Iris pigment epithelial cell (primary cell): ENCODE measurements at regions not wholly inside any gene's neighbourhood (a gene's known extent, or its start where the extent isn't known, plus 50 kb on each side); places are given as distances from the start of the nearest gene placed in this dataset.
"Not testable (repeated sequence)": the region's sequence is repeated elsewhere in the genome, so short reads cannot be mapped to it uniquely, and the experiment has no call there.

Experiments used
- DNase-seq: peaks from one replicate; pipeline ENCODE4 v3.0.0-alpha.2; 2011; ENCODE audit warnings: low read depth

DNA sequence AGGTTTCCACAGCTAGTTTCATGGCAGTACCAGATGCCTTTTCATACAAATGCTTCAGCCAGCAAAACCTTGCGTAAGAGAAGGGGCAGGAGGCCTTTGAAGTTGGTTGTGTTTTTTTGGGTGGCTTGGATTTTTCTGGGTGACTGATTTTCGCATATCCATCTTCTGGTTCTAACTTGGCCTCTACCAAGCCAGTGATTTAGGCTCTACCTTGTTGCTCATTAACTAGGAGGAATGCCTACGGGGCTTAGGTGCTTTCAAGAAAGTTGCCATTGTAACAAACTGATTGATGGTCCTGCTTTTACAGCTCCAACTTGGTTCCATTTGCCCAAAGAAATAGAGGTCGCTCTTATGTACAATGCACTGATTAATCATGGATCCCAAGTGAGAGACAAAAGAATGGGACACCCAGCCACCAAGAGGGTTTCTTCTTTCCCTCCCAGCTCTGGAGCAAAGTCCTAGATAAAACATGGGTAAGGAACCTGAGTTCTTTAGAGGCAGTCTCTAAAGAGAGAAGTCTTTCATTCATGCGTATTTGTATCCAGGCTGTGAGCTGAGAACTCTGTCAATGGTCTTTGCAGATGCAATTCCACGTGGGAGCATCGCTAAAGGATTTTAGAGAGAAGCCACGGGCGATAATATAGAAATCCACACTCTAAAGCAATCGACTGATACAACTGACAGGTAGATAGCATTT, 92.1 kb upstream of the FGFR2 start:
- no peak for DNase-seq

DNA sequence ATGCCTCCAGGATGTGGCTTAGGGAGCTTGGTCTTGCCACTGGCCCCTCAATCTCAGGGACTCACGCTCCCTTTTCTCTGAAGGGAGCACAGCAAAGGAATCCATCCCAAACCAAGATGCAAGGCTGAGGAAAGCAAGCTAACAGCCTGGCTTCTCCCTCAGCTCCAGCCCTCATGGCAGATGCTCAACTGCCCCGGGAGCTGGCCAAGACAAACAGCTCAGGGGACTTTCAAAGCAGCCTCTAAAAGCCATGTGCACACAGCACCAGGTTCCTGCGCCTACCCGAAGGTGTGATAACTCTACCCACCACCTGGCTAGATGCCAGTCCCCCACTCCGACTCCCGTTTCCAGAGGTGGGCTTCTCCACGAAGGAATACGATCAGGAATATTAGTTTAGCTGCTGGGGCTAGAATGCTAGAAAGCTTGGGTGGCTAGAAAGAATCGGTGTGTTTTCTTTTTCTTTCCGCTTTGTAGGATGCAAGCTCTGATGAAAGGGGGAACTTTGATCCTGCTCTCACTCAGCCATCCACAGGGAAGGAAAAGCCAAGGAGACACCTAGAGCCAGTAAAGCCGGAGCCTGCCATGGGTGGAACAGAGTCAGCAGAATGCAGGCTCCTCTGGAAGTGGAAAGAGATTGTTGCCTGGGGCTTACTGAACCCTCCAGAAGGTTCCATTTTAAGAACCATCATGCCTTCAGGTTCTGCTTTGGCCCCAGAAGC, 89.0 kb upstream of the FGFR2 start:
- no peak for DNase-seq

DNA sequence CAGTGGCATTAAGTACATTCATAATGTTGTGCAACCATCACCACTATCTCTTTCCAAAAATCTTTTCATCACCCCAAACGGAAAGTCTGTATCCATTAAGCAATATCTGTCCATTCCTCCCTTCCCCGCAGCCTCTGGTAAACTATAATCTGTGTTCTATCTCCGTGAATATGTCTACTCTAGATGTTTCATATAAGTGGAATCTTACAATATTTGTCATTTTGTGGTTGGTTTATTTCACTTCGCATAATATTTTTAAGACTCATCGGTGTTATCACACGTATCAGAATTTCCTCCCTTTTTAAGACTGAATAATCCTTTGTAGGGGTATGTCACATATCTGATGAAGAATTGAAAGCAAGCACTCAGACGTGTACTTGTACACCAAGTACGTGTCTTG, 86.0 kb upstream of the FGFR2 start:
- peak; percentile 20 for DNase-seq

DNA sequence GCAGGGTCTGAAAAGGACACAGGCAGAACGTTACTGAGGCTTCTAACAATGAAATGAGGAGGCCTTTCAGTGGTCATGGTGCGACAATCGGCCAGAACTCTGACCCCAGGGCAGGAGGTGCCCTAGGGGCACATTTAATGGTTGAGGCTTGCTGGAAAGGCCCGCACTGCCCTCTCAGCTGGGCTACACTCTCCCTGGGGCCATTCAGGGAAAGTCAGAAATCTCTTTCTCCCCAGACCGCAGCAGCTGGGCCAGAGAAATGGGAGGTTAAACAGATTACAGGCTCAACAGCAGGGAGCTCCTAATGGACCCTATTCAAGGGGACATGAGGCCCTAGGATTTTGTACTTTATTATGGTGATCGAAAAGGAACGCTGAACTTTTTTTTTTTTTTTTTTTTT, 85.6 kb upstream of the FGFR2 start:
- DNase-seq: no peak

DNA sequence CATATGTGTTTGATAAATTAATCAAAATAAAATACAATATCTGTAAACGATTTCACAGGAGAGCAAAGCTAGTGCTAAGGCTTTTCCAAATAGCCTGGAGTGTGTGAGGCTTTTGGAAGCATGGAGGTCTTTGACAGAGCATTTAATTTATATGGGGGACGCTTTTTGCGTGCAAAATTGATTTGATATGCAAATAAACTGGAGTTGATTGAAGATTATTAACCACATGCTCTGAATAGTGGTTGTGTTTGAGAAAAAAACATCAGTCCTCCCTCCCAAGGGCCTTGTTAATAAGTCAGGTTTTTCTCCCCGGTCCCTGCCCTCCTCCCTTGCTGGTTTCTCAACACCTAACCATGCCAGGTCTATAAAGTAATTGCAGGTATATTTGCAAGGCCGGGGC, 85.1 kb upstream of the FGFR2 start:
- no peak for DNase-seq

DNA sequence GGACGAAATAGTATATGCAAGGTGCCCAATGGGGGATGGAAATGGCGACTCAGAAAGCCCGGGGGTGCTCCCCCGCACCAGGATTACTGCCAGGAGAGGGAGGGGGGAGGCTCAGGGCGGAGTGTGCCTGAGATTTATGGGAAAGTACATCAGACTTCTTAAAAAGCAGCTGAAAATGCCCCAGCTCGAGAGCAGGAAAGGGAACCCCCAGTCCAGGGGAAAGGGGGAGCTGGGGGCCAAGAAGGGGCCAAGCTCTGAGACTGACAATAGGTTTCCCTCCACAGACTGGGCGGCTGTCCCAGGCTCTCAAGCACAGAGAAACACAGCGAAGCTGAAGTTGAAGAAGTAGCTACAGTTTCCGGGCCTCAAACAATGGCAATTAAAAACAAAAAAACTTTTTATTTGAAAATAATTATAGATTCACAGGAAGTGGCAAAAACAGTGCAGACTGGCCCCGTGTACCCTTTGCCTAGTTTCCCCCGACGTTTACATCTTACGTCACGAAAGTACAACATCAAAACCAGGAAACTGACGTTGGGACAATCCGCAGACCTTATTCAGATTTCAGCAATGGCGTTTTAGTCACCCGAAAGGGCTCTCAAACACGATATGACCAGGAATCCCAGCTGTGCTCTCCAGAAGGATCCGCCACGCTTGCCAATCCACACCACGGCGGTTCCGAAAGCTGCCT, 83.9 kb upstream of the FGFR2 start:
- DNase-seq: no peak

DNA sequence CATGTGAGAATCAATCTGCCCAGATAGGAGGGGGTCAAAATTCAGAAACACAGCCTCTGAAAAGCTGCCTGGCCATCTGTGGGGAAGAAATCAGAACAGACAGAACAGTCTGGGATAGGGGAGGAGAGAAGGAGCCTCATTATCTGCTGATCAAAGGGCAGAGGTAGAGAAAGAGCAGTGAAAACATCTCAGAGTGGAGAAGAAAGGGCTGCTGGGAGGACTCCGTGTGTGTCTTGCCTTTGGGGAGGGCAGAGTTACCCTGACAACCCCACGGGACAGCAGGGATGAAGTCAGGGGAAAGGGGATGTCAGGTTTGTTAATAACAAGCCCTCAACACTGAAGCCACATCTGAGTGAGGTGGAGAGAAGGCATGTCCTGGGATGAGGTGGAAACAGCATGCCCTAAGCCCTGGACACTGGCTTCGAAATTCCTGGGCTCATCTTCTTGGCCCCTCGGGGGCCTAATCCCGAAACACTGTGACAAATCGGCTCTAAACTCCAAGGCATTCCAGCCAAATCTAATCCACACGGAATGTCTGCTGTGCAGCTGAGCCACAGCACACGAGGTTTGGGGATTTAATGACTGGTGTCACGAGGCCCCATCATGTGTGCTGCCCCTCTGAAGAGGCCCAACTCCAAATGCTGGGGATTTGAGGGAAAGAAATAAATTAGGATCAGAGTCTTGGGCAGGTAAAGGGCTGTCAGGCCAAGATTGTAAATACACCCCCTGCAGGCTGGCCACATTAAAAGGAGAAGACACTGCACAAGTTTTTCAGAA, 82.8 kb upstream of the FGFR2 start:
- no peak for DNase-seq

DNA sequence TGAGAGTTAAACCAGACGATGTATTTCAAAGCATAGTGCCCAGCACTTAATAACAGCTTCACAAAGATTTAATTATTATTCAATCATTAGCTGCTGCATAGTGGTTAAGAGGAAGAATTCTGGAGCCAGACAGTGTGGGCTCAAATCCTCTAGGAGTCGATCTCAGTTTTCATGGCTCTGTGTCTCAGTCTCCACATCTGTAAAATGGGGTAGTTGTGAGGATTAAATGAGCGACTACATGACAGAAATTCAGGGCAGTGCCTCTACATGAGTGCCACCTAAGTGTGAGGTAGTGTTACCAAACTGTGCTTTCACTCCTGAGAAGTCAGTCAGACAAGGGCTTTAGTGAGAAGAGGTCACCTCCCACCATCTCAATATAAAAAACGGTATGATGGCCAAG, 81.7 kb upstream of the FGFR2 start:
- DNase-seq: no peak

DNA sequence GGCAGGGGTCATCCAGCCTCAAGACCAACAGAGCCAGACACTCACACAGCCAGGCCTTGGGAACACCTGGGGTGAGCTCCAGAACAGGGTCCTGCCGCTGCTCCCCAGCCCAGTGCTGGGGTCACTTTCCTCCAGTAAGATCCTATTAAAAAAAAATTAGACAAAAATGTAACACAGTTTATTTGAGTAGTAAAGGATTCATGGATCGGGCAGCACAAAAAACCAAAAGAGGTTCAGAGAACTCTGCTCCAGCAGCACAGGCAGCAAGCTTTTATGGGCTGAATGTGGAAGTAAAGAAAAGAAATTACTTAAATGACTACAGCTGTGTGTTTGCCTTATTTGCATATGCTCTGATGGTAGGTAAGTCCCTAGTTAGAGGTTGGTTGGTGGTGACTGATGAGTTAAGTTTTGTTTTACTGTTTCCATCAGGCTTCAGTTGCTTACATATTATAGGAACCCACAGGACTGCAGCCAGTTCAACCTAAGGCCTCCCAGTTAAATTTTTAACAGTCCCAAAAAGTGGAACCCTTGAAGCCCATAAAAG, 80.5 kb upstream of the FGFR2 start:
- DNase-seq: no peak

DNA sequence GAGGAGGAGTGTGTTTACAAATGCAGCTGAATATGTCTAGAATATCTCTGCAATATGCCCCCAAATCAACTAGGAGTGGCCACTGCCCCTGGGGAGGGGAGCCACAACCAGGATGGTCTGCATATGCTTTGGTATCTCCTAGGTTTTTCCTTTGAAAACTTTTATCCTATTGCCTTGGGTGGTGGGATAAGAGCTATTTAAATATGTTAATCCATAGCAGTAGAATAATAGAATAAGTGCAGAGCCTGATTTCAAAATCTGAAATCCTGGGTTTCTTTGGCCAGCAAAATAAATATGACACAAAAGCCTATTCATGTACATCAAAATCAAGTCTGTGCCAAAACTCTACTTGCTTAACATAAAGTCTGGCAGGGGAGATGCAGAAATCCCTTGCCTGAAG, 79.6 kb upstream of the FGFR2 start:
- DNase-seq: no peak

DNA sequence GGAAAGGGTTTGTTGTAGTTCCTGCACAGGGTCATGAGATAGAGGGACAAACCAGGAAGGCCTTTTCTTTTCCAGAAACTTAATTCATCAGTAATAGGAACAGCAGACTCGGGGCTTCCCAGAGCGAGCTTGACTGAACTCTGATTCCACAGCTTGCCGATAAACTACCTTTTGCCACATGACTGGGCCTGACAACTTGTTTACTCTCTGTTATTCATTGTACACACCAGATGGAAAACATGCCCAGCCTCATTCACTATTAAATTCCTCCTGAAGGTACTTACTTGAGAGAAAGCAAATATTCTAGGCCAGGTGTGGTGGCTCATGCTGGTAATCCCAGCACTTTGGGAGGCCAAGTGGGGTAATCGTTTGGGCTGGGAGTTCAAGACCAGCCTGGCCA, 77.1 kb upstream of the FGFR2 start:
- no peak for DNase-seq

DNA sequence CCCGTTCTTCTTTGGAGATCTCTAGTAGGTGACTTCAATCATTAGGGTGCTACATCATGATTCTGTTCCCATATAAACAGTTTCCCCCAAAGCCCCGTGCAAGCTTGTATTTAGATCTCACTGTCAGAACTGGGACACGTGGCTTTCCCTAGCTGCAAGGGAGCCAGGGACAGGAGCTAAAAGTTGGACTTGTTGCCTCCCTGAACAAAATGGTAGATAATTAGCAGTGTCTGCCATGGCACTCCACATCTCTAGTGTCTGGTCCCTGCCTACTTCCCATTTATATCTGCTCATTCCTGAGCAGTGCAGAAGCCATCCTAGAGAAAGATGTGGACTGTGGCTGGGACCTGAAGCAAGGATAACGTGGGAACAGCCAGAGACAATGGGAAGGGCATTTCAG, 76.6 kb upstream of the FGFR2 start:
- DNase-seq: no peak

DNA sequence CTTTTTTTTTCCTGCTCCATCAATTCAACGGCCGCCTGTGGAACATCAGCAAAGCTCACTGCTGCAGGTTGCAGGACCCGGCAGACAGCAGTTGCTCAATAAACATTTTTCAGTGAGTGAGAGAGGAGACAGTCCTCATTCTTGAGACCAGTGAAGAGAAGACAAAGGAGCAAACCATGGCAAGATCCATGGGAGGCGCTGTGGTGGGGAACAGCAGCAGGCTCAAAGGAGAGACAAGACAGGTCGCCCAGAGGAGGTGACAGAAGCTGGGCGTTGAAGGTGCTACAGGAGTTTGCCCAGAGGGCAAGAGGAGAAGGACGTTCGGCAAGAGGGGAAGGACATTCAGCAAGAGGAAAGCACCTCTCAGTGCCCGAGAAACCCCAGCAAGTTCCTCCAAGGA, 74.5 kb upstream of the FGFR2 start:
- no peak for DNase-seq

DNA sequence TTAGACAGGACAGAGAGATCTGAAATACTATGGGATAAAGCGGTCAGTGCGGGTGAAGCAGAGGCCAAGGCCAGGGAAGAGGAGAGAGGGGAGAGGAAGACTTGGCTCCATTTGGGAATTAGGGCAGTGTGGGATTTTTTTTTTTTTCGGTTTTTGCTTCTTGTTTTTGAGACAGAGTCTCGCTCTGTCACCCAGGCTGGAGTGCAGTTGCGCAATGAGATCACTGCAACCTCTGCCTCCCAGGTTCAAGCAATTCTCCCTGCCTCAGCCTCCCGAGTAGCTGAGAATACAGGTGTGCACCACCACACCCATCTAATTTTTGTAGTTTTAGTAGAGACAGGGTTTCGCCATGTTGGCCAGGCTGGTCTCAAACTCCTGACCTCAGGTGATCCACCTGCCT, 71.6 kb upstream of the FGFR2 start:
- DNase-seq: not testable (repeated sequence)

DNA sequence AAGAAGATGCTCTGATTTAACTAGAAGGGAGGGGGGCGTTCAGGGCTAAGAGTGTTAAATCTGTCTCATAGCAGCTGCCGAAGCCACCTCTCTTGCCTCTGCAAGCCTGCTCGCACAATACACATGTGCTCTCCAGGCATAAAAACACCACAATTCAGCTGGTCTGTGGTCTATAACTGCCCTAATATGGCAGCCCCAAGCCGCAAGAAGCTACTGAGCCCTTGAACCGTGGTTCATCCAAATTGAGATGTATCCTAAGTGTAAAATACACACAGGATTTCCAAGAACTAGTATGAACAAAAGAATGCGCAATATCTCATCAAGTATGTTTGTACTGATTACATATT, 70.8 kb upstream of the FGFR2 start:
- no peak for DNase-seq

DNA sequence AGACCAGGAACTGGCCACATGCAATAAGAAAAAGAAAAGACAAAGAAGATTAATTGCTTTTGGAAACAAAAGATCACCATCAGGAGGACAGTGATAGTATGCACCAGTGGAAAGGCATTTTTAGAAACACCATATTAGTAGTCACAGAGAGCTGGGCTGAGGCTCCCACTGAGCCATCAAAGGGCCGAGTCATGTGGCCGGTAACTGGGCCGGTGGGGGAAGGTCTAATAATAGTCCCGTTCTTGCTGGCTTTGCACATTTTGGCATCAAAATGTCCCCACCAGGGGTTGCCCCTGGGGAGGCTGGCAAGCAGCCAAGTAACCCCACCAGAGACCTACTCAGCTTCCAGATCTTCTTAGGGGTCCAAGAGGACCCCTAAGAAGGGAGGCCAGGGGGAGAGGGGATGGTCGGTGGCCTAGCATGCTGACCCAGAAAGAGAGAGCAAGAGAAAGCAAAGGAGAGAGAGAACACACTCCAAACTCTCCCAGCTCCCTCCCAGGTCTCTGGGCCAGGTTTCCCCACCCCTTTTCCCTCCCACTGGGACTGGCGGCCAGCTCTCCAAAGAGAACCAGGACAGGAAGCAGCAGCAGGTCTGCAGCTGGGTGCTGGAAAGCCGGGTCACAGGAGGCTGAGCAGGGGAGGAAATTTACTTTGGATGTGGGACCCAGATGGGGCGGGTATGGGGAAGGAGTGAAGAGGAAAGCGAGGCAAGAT, 70.2 kb upstream of the FGFR2 start:
- DNase-seq: no peak

DNA sequence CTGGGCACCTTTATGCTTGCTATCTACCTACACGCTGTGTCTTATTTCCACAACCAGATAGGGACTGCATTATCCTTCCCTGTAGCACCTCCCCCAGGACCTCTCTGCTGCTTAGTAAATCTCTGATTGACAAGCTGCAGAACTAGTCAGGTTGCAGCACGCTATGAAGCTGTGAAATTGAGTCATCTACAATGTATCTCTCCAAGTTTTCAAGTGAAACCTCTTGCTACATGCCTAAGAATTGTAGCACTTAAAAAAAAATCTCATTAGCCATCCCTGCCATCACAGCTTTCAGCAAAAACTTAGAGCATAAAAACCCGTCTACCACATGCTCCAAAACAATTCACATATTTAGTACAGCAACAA, 69.7 kb upstream of the FGFR2 start:
- DNase-seq: no peak

DNA sequence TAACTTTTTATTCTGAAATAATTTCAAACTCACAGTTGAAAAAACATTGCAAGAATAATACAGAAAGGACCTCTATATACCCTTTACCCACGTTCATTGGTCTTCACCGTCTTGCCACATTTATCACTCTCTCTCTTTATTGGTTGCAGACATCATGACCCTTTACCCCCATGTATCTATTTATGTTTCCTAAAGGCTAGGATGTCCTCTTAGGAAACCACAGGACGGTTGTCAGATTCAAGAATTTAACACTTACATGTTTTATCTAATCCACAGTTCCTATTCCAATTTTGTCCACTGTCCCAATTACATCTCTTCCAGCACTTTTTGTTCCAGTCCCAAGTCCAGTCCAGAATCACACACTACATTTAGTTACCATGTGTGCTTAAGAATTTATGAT, 67.6 kb upstream of the FGFR2 start:
- DNase-seq: no peak

DNA sequence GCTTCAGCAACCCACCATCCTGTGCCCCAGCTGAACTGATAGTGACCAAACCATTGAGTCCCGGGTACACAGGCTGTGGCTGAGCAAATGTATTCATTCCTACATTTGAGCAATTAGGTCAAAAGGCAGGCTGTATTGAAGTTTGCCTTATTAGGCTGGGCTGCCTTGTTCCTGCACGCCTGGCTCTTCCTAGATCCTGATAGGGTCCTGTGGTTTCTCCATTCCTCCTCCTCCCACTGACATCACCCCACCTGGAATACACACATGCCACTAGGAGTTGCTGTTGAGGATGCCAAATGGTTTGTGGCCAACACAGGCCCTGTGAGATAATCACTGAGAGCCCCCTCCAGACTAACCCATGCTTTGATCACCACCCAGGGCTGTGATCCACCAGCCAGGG, 66.4 kb upstream of the FGFR2 start:
- no peak for DNase-seq

DNA sequence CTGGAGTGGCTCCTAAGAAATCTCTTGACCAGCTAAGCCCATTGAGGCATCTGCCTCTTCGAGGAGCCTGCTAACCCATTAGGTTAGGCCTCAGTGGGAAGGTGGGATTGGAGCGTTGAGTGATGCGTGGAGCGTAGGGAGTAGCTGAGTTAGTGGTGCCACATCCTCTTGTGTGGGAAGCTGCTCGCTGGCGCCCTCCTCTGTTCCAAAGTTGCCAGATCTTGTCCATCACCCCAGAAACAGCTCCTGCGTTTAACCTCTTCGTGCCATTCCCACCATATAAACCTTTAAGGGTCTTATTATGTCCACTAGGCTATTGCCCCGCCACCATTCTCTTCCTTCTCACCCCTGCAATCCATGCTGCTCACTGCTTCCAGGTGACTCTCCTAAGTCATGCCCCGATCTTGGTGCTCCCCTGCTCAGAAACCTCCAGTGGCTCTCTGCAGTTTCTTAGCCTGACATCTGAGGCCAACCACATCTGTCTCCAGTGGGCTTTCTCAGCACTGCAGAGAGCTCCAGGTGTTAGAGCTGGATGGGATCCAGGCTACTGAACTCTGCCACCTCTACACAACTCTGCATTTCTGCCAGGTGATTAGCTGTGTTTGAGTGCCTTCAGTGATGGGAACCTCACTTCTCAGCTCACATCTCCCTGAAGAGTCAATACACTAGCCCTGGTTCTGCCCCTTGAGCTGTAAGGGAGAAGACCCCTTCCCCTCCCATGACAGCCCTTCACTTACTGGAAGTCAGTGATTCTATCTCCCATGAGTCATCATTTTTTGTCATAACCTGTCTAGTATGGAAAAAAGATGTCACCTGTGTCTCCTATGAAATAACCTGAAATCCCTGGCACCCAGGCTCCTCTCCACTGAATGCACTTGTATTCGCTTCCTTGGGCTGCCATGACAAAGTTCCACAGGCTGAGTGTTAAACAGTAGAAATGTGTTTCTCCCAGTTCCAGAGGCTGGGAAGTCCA, 65.0 kb upstream of the FGFR2 start:
- no peak for DNase-seq

DNA sequence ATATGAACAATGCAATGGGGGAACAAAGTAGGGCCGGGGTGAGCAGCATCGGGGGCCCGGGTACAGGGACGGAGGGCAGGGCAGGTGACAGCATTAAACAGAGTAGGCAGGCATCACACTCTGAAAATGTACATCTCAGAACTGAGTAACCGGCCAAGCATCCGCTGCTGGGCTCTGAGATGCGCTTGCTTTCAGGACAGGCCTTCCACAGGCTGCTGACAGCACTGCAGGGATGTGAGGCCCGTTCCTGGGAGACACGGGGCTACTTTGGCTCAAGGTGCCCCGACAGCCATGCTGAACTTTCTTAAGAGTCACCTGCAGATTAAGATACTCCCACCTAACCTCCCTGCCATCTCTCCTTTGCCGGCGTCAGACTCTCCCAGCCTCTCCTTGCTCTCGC, 64.3 kb upstream of the FGFR2 start:
- DNase-seq: no peak
